ENCODE measurements at regions not wholly inside any gene's neighbourhood (a gene's known extent, or its start where the extent isn't known, plus 50 kb on each side); places are given as distances from the start of the nearest gene placed in this dataset.

GRCh38 chr10:10665750-10666149 lies 351.9 kb upstream of the CELF2 start:
- Histone ChIP-seq H3K36me3 (ENCODE audit: control insufficient read depth in 1 of 2, insufficient read depth in 2 of 2, low read length in 2 of 2) (no peaks in the 10 kb centered on the region), H3K4me2 (ENCODE audit: low read length) (no peak overlapping the region), H4K20me1 (ENCODE audit: insufficient read depth) (no peaks in the 10 kb centered on the region), H3K9ac (ENCODE audit: low read length) (no peak overlapping the region), H3K79me2 (ENCODE audit: insufficient read depth, low read length) (no peaks in the 10 kb centered on the region), H3K4me3 (replicated peaks in 1 of 2; ENCODE audit: low read depth in 1 of 2, low read length in 2 of 2) (no peak overlapping the region), H3K27me3 (ENCODE audit: insufficient read depth, low read length) (no peaks in the 10 kb centered on the region), H2AFZ (ENCODE audit: low read depth, low read length, poor library complexity, severe bottlenecking) (no peak overlapping the region), H3K9me2 (ENCODE audit: insufficient read depth) (no peaks in the 10 kb centered on the region), H3K4me1 (ENCODE audit: control insufficient read depth in 1 of 2, insufficient read depth in 2 of 2, low read length in 2 of 2) (no peaks in the 10 kb centered on the region), H3K27ac (ENCODE audit: low read depth, low read length) (no peak overlapping the region), H3K9me3 (ENCODE audit: control insufficient read depth in 1 of 2, insufficient read depth in 1 of 2, low read depth in 1 of 2, low read length in 2 of 2) (peaks cover 13 to 29% of the 10 kb centered on the region in 2 experiments; a peak in 2 of 4 replicates)
- no TSS peak for BruUV-seq (replicated peaks)
- intact Hi-C loops (cut with micrococcal nuclease) = no loop called here
- DNase-seq (ENCODE audit: low read depth, low spot score) (no peak), ATAC-seq (no peak)
- TF ChIP-seq ATF3 (IDR thresholded peaks at IDR 0.05) (no peak), ZBTB33 (IDR thresholded peaks at IDR 0.05; ENCODE audit: extremely low read depth, insufficient replicate concordance, low read length) (no peak), FOSL1 (IDR thresholded peaks at IDR 0.05; ENCODE audit: low read depth) (no peak), RAD21 (IDR thresholded peaks at IDR 0.05; ENCODE audit: low read depth) (no peak), SIN3A (IDR thresholded peaks at IDR 0.05; ENCODE audit: low read depth) (no peak), CTCF (IDR thresholded peaks at IDR 0.05 in 2 of 3, conservative IDR thresholded peaks at IDR 0.05 in 1 of 3; ENCODE audit: borderline replicate concordance in 1 of 3, insufficient read depth in 1 of 3, low read depth in 2 of 3, low read length in 2 of 3) (no peak), EZH2phosphoT487 (IDR thresholded peaks at IDR 0.05; ENCODE audit: borderline replicate concordance) (no peak), CEBPB (IDR thresholded peaks at IDR 0.05; ENCODE audit: low read depth) (no peak)
- CTCF ChIA-PET = no interaction called here
- POLR2A ChIA-PET = no interaction called here
- RAD21 ChIA-PET (ENCODE audit: low non-redundant PET in 1 of 2, low total read pairs in 2 of 2, uncharacterized antibody in 2 of 2, unreplicated experiment in 2 of 2) = no interaction called here

Measured in HCT116 (cell line).